HUDEP-2 (cell line): ENCODE measurements at regions not wholly inside any gene's neighbourhood (a gene's known extent, or its start where the extent isn't known, plus 50 kb on each side); places are given as distances from the start of the nearest gene placed in this dataset.
"Not testable (repeated sequence)": the region's sequence is repeated elsewhere in the genome, so short reads cannot be mapped to it uniquely, and the experiment has no call there.

ENCODE experiments used
- DNase-seq, 76 experiments: peaks; one replicate each; lab custom pipeline; 2025; ENCODE audit not compliant: unreplicated experiment in 76 of 76; lab: John Stamatoyannopoulos, UW

DNA sequence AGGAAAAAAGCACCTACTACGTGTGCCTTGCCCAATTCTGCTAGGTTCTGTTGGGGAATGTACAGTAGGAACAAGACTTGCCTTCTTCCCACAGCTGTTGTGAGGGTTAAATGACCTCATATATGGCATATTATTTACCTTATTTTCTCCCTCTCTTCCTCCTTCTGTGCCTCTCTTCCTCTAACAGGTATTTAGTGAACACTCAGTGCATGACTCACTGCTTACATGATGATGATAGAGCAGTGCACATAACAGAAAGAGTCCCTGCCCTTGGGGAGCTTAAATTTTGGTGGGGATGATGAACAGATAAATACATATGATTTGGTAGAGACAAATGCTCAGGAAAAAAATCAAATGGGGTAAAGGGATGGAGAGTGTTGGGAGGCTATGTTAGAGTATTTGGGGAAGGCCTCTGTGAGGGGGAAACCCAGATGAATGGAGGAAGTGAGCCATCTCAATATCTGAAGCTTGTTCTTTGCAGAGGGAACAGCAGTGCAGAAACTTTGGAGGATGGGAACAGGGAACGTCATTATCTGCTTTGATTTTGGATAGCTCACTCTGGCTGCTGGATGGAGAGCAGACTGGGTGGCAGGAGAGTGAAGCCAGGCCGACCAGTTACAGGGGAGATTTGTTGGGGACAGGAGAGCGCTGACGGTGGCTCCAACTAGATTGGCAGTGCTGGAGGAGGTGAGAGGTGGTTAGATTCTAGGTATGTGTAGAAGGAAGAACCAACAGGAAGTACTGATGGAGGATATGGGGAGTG lies 95.5 kb upstream of the TENM4 start:
- no peak for DNase-seq

GRCh38 chr11:79535606-79536005 lies 94.8 kb upstream of the TENM4 start:
- DNase-seq: no peak

GRCh38 chr11:79525257-79525656 lies 84.4 kb upstream of the TENM4 start:
- DNase-seq: no peak

DNA sequence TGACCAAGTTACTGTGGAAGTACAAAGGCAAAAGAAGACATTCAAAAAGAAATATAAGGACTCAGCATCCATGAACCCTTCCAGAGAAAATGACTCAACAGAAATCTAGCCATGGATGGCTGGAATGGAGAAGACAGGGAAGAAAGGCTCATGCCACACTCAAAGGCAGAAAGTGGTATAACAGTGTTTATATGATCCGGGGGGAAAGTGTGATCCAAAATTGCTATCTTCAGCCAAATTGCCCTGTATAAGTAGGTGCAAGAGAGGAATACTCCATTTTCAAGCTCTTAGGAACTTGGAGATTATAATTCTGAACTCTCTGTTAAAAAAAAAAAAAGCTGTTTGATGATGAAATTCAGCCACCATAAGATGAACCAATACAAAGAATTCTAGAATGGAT lies 81.8 kb upstream of the TENM4 start:
- DNase-seq: no peak

DNA sequence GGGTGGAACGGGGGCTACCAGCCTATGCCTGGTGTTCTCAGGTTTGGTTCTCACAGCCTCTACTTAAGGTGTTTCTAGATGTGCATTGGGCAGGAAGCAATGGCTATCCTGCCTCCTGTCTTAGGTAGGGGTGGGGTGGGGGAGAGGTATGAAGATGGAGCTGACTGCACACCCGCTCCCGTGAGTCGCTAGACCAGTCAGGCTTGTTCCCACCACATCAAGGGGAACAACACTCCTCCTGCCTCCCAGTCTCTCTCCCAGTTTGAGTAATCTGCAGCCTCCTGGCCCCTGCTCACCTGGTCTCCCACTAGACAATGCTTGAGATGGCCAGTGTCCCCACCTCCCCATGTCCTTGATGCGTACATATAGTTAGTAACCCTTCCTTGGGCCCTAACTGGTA lies 79.3 kb upstream of the TENM4 start:
- DNase-seq: no peak

DNA sequence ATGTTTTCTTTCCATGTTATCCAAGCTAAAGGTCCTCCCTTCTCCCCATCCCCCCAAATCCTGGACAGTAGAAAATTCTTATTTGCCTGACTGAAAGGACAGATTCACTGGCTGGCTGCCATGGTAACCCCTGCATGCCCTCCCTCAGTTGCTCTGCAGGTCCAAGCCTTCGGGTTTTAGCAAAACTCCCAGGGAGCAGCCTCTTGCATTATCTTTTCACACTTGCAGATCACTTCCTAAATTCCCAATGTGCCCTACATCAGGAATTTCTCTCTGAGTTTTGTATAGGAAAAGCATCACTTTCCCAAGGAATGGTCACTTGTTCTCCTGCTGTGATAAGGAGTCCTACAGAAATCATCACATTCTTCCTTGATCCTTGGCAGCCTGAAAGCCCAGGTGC lies 75.0 kb upstream of the TENM4 start:
- DNase-seq: no peak

- no peak for DNase-seq
Measured at GRCh38 chr11:79514695-79515094, 73.9 kb upstream of the TENM4 start.

- no peak for DNase-seq
Measured at GRCh38 chr11:79514290-79514689, 73.5 kb upstream of the TENM4 start.

GRCh38 chr11:79512706-79513469 lies 72.1 kb upstream of the TENM4 start:
- DNase-seq: no peak

- no peak for DNase-seq
Measured at GRCh38 chr11:79510960-79511359, 70.1 kb upstream of the TENM4 start.

DNA sequence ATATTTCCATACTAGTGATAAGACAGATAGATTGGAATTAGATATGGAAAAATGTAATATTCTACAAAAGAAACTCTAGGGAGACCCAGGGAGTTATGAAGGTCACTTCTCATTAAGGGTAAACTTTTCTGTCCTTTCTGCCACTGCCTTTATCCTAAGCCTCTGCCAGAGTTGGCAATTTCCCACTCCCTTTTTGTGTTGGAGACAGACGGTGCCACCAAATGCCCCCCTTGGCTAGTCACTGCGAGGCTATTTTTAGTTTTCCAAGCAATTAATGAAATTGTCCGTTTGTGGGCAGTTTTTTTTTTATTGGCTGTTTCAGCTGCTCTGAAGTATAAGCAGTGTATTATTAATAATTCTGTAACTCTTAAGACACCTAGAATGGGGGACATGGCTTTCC lies 67.6 kb upstream of the TENM4 start:
- DNase-seq: no peak

GRCh38 chr11:79507706-79508105 lies 66.9 kb upstream of the TENM4 start:
- DNase-seq: no peak

DNA sequence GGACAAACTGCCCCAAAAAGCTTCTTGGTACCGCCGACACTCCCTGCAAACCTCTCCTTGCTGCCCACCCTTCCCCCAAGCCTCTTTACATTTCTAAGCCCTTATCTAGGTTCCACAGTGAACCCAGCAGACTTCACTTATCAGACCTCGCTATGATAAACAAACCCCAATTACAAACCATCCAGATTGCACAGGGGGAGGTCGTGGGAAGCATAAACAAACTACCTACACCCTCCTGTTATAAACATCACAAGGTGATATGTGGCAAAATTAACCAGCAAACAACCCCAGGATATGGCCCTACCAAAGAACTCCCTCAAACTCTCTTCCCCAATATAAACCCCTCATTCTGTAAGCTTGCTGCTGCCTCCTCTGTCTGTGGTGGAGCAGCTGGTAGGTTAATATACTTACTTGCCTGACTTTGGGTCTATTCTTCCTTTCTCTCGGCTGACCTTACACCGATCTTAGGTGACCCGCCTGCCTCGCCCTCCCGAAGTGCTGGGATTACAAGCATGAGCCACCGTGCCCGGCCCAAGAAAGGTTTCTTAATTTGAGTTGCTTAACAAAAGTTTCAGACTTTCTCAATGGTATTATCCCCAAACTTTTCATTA lies 66.0 kb upstream of the TENM4 start:
- DNase-seq: peak in 1 of 76 experiments; percentile 16

- no peak for DNase-seq
Measured at GRCh38 chr11:79506124-79506523, 65.3 kb upstream of the TENM4 start.

- no peak for DNase-seq
Measured at GRCh38 chr11:79503028-79503427, 62.2 kb upstream of the TENM4 start.

DNA sequence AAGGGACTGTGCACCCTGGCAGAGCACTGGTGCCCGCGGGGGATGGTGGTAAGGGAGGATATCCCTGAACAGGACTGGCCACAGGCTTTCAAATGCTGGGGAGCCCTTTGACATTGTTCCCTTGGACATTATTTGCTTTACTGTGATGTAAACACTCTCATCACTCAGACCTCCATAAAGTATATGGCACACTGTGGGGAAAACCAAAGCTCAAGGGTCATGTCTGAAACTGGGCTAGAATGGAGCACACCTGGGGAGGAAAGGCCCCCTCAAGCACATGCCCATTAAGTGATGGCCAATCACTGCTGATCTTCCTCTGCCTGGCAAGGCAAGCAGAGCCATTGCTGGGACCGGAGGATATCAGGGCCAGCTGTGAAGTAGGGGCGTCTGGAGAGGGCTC lies 60.9 kb upstream of the TENM4 start:
- no peak for DNase-seq

DNA sequence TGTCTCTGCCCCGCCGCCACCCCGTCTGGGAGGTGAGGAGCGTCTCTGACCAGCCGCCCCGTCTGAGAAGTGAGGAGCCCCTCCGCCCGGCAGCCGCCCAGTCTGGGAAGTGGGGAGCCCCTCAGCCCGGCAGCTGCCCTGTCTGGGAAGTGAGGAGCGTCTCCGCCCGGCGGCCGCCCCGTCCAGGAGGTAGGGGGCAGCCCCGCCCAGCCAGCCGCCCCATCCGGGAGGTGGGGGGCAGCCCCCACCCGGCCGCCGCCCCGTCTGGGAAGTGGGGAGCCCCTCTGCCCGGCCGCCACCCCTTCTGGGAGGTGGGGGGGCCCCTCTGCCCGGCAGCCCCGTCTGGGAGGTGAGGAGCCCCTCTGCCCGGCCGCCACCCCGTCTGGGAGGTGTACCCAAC lies 59.1 kb upstream of the TENM4 start:
- not testable (repeated sequence) for DNase-seq

DNA sequence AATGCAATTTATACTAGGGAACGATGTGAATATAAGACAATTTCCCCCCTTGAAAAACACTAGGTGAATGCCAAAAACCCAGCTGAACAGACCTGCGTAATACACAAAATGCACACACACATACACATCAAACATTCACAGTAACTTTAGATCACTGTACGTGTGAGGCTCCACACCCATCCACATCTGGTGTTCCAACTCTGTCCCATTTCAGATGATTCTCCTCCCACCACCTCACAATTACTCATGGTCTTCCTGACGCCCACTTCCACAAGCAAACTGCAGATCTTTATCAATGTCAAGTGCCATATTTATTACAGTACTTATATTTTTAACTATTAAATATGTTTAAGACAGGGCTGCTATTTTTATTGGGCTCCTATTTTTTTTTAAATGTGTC lies 57.8 kb upstream of the TENM4 start:
- DNase-seq: no peak

DNA sequence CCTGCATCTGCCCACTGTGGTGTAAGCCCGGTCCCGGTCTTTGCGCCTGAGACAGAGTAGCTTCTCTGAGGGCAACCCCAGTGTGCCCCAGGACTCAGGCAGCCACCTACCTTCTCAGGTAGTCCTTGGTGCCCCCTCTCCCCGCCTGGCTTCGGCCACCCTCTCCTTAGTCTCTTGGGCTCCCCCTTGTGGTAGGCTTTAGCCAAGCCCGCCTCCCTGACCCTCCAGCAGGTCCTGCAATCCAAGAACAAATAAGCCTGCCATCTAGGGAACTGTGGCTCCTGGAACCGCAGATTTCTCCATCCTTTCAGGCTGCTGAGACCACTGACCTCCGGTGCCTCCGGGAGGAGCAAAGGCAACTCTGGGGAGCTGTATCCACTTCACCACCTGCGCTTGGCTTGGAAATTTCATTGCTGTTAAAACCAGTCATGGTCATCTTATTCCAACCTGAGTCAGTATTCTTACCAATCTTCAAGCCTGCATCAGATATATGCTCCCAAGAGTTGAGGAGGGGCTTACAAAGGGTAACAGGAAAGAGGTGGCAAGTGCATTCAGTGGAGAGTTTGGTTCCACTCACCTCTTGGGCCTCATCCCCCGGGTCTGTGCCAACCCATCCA lies 52.8 kb upstream of the TENM4 start:
- peak in 51 of 76 experiments; percentile 1 to 66 (median 27) for DNase-seq

GRCh38 chr11:79492008-79492407 lies 51.2 kb upstream of the TENM4 start:
- no peak for DNase-seq
